ENCODE measurements at regions not wholly inside any gene's neighbourhood (a gene's known extent, or its start where the extent isn't known, plus 50 kb on each side); places are given as distances from the start of the nearest gene placed in this dataset.
"Not testable (repeated sequence)": the region's sequence is repeated elsewhere in the genome, so short reads cannot be mapped to it uniquely, and the experiment has no call there.

DNA sequence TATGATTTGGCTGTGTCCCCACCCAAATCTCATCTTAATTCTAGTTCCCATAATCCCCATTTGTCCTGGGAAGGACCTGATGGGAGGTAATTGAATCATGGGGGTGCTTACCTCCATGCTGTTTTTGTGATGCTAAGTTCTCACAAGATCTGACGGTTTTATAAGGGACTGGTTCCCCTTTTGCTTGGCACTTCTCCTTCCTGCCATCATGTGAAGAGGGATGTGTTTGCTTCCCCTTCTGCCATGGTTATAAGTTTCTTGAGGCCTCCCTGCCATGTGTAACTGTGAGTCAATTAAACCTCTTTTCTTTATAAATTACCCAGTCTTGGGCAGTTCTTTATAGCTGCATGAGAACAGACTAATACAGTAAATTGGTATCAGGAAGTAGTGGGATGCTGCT, 114.1 kb downstream of the ZNF648 start:
- TF ChIP-seq ZFX (IDR thresholded peaks at IDR 0.05), result no peak
- TF ChIP-seq CTCF (conservative IDR thresholded peaks at IDR 0.05), result no peak
- H3K27ac ChIP-seq, result no peak overlapping the region

DNA sequence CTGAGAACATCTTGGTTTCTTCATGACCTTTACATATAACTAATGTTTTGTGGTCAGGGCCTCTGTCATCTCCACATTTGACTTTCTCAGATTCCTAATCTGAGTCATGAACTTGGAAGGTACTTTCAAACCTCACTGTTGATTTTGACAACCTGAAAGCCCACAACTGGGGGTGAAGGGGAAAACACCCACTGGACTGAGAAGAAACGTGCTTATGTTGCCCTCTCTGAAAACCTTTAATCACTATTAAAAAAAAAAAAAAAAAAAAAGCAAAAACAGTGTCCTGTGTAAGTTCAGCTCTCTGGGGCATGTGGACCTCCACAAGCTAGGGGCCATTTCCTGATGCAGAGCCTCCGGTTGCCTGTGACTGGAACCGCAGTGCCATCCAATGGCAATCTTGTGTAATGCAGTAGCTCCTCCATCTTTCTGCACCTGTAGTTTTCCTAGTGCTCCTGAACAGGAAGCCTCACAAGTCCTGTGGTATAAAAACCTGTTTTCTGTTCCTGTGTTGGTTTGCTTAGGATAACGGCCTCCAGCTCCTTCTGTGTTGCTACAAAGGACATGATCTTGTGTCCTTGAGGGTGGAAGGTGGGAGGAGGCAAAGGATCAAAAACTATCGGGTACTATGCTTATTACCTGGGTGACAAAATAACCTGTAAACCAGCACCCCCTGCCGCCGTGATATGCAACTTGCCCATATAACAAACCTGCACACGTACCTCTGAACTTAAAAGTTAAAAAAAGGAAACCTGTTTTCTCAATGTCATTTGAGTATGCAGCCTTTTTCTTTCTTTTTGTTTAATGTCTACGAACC, 124.5 kb downstream of the ZNF648 start:
- H3K27ac ChIP-seq, result no peak overlapping the region
- TF ChIP-seq ZFX (IDR thresholded peaks at IDR 0.05) (no peak), CTCF (conservative IDR thresholded peaks at IDR 0.05) (peak; percentile 95)

DNA sequence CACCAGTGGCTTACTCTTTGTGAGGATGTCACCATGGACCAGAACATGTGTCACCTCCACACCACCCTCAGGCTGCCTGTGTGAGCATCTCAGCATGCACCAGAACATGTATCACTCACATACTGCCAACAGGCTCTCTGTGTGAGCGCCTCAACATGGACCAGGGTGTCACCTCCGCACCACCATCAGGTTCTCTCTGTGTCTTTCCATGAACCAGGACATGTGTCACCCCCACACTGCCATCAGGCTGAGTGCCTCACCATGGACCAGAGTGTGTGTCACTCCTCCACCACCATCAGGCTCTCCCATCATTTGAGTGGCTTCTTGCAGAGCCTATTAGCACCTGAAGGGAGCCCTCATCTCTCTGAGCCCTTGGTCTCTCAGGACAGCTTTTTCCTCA, 125.2 kb downstream of the ZNF648 start:
- H3K27ac ChIP-seq, result no peak overlapping the region
- TF ChIP-seq CTCF (conservative IDR thresholded peaks at IDR 0.05) (no peak), ZFX (IDR thresholded peaks at IDR 0.05) (no peak)

DNA sequence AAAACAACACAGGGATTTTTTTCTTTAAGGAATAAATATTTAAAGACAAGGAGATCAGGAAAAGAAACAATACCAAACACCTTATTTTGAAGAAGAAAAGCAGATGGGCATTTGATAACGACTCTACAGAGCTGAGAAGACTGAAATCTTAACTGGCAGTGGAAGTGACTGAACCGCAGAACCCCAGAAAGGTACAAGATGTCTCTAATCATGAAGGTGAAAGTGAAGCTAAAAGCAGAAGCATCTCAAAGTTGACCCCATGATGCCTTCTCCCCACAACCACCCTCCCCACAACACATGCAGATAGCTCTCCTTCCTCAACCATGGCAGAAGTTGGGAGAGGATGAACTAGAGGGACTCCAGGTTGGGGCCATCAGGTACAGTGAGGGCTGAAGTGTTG, 129.6 kb downstream of the ZNF648 start:
- no peak overlapping the region for H3K27ac ChIP-seq
- TF ChIP-seq CTCF (conservative IDR thresholded peaks at IDR 0.05), result no peak
- no peak for TF ChIP-seq ZFX (IDR thresholded peaks at IDR 0.05)

DNA sequence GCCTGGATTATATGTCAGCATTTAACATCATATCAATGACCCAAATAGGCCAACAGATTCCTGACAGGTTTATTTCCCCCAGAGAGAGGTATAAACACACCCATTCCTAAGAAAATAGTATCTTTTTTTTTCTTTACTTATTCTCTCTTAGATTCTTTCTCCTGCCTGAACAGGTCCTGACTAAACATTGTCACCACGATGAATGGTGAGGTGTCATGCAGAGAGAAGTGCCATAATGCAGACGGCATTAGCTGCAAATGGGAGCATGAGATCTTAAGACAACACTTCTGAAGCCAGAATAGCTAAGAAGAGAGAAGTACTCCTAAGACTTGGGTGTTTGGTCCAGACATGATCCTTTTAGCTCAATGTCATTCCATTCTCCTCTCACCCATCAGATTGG, 131.3 kb downstream of the ZNF648 start:
- TF ChIP-seq CTCF (conservative IDR thresholded peaks at IDR 0.05), result no peak
- TF ChIP-seq ZFX (IDR thresholded peaks at IDR 0.05), result no peak
- H3K27ac ChIP-seq, result no peak overlapping the region

DNA sequence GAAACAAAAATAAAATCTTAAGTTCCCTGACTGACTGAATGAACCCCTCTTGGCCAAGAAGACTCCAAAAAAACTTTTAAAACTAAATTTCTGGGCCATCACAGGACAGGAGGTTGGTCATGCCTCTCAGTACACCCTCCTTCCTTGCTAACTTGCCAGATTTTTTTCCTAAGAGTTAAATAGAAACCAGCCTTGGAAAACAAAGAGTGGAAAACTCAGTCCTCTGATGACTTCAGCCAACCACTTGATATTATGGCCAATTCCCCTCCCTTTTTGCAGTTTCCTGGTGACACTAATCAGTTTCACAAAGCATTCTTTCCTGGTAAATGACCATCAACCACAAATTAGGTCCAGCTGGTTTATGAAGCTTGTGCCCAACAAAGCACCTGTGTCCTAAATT, 134.8 kb downstream of the ZNF648 start:
- no peak overlapping the region for H3K27ac ChIP-seq
- TF ChIP-seq ZFX (IDR thresholded peaks at IDR 0.05), result no peak
- TF ChIP-seq CTCF (conservative IDR thresholded peaks at IDR 0.05), result no peak

DNA sequence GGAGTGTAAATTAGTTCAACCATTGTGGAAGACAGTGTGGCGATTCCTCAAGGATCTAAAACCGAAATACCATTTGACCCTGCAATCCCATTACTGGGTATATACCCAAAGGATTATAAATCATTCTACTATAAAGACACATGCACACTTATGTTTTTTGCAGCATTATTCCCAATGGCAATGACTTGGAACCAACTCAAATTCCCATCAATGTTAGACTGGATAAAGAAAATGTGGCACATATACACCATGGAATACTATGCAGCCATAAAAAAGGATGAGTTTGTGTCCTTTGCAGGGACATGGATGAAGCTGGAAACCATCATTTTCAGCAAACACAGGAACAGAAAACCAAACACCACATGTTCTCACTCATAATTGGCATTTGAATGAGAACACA, 137.5 kb downstream of the ZNF648 start:
- not testable (repeated sequence) for H3K27ac ChIP-seq

DNA sequence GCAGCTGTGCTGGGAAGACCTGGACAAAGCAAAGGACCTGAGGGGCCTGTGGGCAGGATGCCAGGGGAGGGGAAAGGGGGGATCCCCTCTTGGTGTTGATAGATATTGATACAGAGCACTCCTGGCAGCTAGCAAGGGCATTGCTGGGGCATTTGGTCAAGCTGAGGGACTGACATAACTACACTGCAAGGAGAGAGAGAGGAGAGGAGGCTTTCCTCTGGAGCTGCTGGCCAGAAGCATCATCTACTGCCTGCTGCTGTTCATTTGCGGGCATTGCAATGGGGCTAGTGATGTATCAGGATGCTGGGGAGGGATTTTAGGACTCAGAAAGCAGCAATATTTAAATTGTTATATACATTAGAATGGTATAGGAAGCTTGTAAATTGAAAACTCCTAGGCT, 142.0 kb downstream of the ZNF648 start:
- no peak overlapping the region for H3K27ac ChIP-seq
- no peak for TF ChIP-seq ZFX (IDR thresholded peaks at IDR 0.05)
- peak; percentile 23 for TF ChIP-seq CTCF (conservative IDR thresholded peaks at IDR 0.05)
